ENCODE measurements at regions not wholly inside any gene's neighbourhood (a gene's known extent, or its start where the extent isn't known, plus 50 kb on each side); places are given as distances from the start of the nearest gene placed in this dataset.

- H2AK5ac ChIP-seq (ENCODE audit: low read depth, low read length), result no peak overlapping the region
- H3K18ac ChIP-seq (ENCODE audit: low read depth, low read length), result peak overlapping the region; percentile 71
- no peak overlapping the region for H3K23ac ChIP-seq (ENCODE audit: low read depth, low read length)
- no peak overlapping the region for H3K4me3 ChIP-seq (ENCODE audit: insufficient read depth, low read depth, low read length)
- H3K79me1 ChIP-seq (ENCODE audit: low read depth in 1 of 2, low read length in 2 of 2), result no peaks in the 10 kb centered on the region
- in situ Hi-C loops (cut with MboI; ENCODE audit: low sequenced_read_pairs), result no loop called here
- intact Hi-C loops (cut with micrococcal nuclease), result no loop called here
- H3K14ac ChIP-seq (replicated peaks; ENCODE audit: low read depth, low read length), result 0 out of 2 replicates have a peak overlapping the region, but pooled peaks have one; percentile 45
- ATAC-seq (ENCODE audit: low read depth), result peak; percentile 43
- no CpG with 5 or more reads among the region's 4 CpGs for WGBS, 2 experiments (ENCODE audit: extremely low coverage in 2 of 2, insufficient read length in 1 of 2)
- H3K9me3 ChIP-seq (ENCODE audit: control insufficient read depth, insufficient read depth, low read length), result peaks cover 5% of the 10 kb centered on the region
- TF ChIP-seq RFX5 (IDR thresholded peaks at IDR 0.05; ENCODE audit: low read depth, low read length) (no peak), RCOR1 (IDR thresholded peaks at IDR 0.05; ENCODE audit: insufficient replicate concordance, low read length) (no peak), NFE2L2 (IDR thresholded peaks at IDR 0.05; ENCODE audit: low read depth, low read length) (no peak), BHLHE40 (IDR thresholded peaks at IDR 0.05; ENCODE audit: low read depth, low read length) (no peak), MAZ (IDR thresholded peaks at IDR 0.05; ENCODE audit: borderline replicate concordance, low read depth, low read length) (no peak), MXI1 (IDR thresholded peaks at IDR 0.05; ENCODE audit: borderline replicate concordance, low read depth, low read length) (no peak), SMC3 (IDR thresholded peaks at IDR 0.05; ENCODE audit: low read depth, low read length) (no peak), MAFK (IDR thresholded peaks at IDR 0.05; ENCODE audit: low read depth, low read length) (no peak), CTCF (conservative IDR thresholded peaks at IDR 0.05; ENCODE audit: low read depth, low read length) (no peak), RAD21 (IDR thresholded peaks at IDR 0.05; ENCODE audit: low read length) (no peak), CEBPB (IDR thresholded peaks at IDR 0.05; ENCODE audit: low read depth, low read length) (no peak), FOS (IDR thresholded peaks at IDR 0.05; ENCODE audit: low read depth, low read length) (no peak), CHD1 (IDR thresholded peaks at IDR 0.05; ENCODE audit: low read depth, low read length) (no peak), POLR2A (IDR thresholded peaks at IDR 0.05; ENCODE audit: low read depth, low read length) (no peak), USF2 (IDR thresholded peaks at IDR 0.05; ENCODE audit: low read depth, low read length) (no peak), ELK1 (IDR thresholded peaks at IDR 0.05; ENCODE audit: borderline replicate concordance, low read depth, low read length) (no peak)
- no peak for DNase-seq
- H2BK15ac ChIP-seq (ENCODE audit: low read depth, low read length), result peak overlapping the region; percentile 51; the same call in 2 of the 3 replicates
- H3K4me1 ChIP-seq (ENCODE audit: control insufficient read depth, insufficient read depth, low read length), result peaks cover 17% of the 10 kb centered on the region
- no peak overlapping the region for H2AFZ ChIP-seq (replicated peaks; ENCODE audit: low read length, poor library complexity)
- dilution Hi-C loops (cut with HindIII; ENCODE audit: low sequenced_read_pairs, unreplicated experiment), result no loop called here
- ChIA-PET POLR2A (ENCODE audit: unreplicated experiment) (no interaction called here), CTCF (no interaction called here)
- no peak overlapping the region for H4K8ac ChIP-seq (ENCODE audit: low read depth in 2 of 2, low read length in 2 of 2)
- no peak overlapping the region for H3K56ac ChIP-seq (ENCODE audit: extremely low read depth, insufficient read depth, low read length)
- no peaks in the 10 kb centered on the region for H3K36me3 ChIP-seq (ENCODE audit: control insufficient read depth, insufficient read depth, low read length)
- H2AK9ac ChIP-seq (replicated peaks; ENCODE audit: low read depth, low read length, poor library complexity), result no peak overlapping the region
- no peaks in the 10 kb centered on the region for H3K27me3 ChIP-seq (ENCODE audit: control insufficient read depth, insufficient read depth, low read length)
- peak overlapping the region; percentile 39; the same call in 1 of the 2 replicates for H4K91ac ChIP-seq (ENCODE audit: insufficient read depth, low read depth, low read length)
- H2BK5ac ChIP-seq (ENCODE audit: low read depth, low read length, poor library complexity, severe bottlenecking), result no peak overlapping the region
- H3K9me1 ChIP-seq (ENCODE audit: insufficient read depth, low read length), result no peaks in the 10 kb centered on the region; the same call in 1 of the 2 replicates
- no peak overlapping the region for H3K27ac ChIP-seq (ENCODE audit: insufficient read depth, low read length)
- H4K20me1 ChIP-seq (ENCODE audit: insufficient read depth, low read length), result no peaks in the 10 kb centered on the region
- BruUV-seq (replicated peaks), result no TSS peak
- peak overlapping the region; percentile 45; the same call in 1 of the 2 replicates for H3K4ac ChIP-seq (ENCODE audit: low read depth, low read length)
- H4K5ac ChIP-seq (ENCODE audit: low read depth, low read length), result peak overlapping the region; percentile 80
- H3K9ac ChIP-seq (ENCODE audit: low read depth, low read length), result no peak overlapping the region
- H2BK120ac ChIP-seq (ENCODE audit: low read depth, low read length), result no peak overlapping the region; the same call in 1 of the 2 replicates
- H3K4me2 ChIP-seq (ENCODE audit: low read depth, low read length), result no peak overlapping the region
- H2BK20ac ChIP-seq (ENCODE audit: low read depth, low read length), result peak overlapping the region; percentile 42
Measured at GRCh38 chr14:71220462-71220861, 313.2 kb downstream of the PCNX1 start.
